Neutrophil (primary cell): ENCODE measurements at regions not wholly inside any gene's neighbourhood (a gene's known extent, or its start where the extent isn't known, plus 50 kb on each side); places are given as distances from the start of the nearest gene placed in this dataset.

Experiments used
- H3K27ac ChIP-seq: fragments of 200-600 bp; sonication (generic); 2 replicates; pipeline ENCODE4 v1.5.1; 2016; ENCODE audit warnings: mild to moderate bottlenecking, moderate library complexity
- H3K27me3 ChIP-seq: fragments of 200-600 bp; sonication (generic); 2 replicates; pipeline ENCODE4 v1.6.0; 2016; ENCODE audit warnings: mild to moderate bottlenecking
- H3K36me3 ChIP-seq: fragments of 200-600 bp; sonication (generic); 2 replicates; pipeline ENCODE4 v1.5.1; 2017
- H3K4me1 ChIP-seq, 2 experiments: fragments of 200-600 bp in 1 of 2; sonication (generic) in 1 of 2; 1 replicate in 1 of 2; 2 replicates in 1 of 2; pipeline versions ENCODE4 v1.5.1 to v1.6.1; 2013 to 2016; ENCODE audit warnings: low read depth in 1 of 2, low read length in 1 of 2, mild to moderate bottlenecking in 1 of 2, moderate library complexity in 1 of 2; ENCODE audit not compliant: control insufficient read depth in 1 of 2, insufficient read depth in 1 of 2
- H3K4me3 ChIP-seq, 2 experiments: fragments of 200-600 bp in 1 of 2; sonication (generic) in 1 of 2; 1 replicate in 1 of 2; 2 replicates in 1 of 2; pipeline ENCODE4 v1.5.1; 2013 to 2016; ENCODE audit warnings: low read depth in 1 of 2, low read length in 1 of 2, mild to moderate bottlenecking in 1 of 2, moderate library complexity in 1 of 2
- H3K9me3 ChIP-seq: fragments of 200-600 bp; sonication (generic); 2 replicates; pipeline ENCODE4 v1.5.1; 2016
- TF ChIP-seq, protein P1 (sequence below): fragments of 200-600 bp; sonication (generic); IDR thresholded peaks from 2 replicates; pipeline ENCODE4 v1.5.1; 2016; ENCODE audit warnings: antibody characterized with exemption

GRCh38 chr3:72311425-72311824 is 526.5 kb upstream of the PROK2 start:
- H3K27me3 ChIP-seq, result no peaks in the 10 kb centered on the region
- H3K36me3 ChIP-seq, result no peaks in the 10 kb centered on the region
- H3K4me3 ChIP-seq, result no peak overlapping the region
- no peaks in the 10 kb centered on the region for H3K9me3 ChIP-seq
- peaks cover 13 to 15% of the 10 kb centered on the region in 2 experiments for H3K4me1 ChIP-seq
- no peak overlapping the region for H3K27ac ChIP-seq
- TF ChIP-seq, protein P1, sequence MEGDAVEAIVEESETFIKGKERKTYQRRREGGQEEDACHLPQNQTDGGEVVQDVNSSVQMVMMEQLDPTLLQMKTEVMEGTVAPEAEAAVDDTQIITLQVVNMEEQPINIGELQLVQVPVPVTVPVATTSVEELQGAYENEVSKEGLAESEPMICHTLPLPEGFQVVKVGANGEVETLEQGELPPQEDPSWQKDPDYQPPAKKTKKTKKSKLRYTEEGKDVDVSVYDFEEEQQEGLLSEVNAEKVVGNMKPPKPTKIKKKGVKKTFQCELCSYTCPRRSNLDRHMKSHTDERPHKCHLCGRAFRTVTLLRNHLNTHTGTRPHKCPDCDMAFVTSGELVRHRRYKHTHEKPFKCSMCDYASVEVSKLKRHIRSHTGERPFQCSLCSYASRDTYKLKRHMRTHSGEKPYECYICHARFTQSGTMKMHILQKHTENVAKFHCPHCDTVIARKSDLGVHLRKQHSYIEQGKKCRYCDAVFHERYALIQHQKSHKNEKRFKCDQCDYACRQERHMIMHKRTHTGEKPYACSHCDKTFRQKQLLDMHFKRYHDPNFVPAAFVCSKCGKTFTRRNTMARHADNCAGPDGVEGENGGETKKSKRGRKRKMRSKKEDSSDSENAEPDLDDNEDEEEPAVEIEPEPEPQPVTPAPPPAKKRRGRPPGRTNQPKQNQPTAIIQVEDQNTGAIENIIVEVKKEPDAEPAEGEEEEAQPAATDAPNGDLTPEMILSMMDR, result no peak

DNA sequence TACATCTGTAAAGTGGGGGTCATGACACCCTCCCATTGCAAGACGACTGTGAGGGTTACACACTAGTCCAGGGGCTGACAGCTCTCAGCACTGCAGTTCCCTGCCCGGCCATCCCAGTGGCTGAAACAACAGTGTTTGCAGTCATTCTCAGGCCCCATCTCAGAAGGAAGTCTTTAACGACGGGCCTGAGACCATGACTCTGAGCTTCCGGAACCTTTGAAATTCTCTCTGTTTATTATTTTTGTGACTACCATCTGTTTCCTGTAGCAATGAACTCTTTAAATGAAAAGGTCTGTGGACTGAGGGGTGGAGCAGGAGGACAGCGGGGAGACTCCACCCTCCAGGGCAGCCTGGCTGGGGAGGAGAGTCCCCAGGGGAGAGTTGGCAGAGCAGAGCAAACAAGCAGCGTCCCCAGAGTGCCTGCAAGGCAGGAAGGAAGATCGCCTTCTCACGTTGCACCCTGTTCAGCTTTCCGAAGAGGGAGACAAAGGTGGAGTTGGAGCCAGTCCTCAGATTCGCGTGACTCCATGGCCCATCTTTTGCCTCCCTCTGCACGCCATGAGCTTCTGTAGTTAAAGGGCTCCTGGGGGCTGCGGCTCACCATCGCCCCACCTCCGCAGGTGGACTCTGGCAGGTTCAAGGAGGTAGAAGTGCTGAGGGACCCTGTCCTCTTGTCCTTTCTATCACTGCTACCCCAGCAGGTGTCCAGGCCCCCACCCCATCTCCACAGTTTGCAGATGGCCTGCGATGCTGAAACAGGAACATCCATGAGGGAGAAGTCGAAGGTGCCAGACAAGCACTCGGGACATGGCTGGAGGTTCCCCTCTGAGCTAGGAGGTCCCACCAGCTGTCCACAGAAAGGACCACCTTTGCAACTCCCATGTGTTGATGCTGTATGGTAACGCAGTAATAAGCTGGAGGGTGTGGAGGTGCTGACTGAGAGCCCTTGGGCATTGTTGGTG is 525.8 kb upstream of the PROK2 start:
- Histone ChIP-seq H3K4me3 (no peak overlapping the region), H3K36me3 (no peaks in the 10 kb centered on the region), H3K9me3 (no peaks in the 10 kb centered on the region), H3K27ac (peak overlapping the region; percentile 24), H3K4me1 (peaks cover 13 to 15% of the 10 kb centered on the region in 2 experiments), H3K27me3 (no peaks in the 10 kb centered on the region)
- TF ChIP-seq, protein P1, result no peak

DNA sequence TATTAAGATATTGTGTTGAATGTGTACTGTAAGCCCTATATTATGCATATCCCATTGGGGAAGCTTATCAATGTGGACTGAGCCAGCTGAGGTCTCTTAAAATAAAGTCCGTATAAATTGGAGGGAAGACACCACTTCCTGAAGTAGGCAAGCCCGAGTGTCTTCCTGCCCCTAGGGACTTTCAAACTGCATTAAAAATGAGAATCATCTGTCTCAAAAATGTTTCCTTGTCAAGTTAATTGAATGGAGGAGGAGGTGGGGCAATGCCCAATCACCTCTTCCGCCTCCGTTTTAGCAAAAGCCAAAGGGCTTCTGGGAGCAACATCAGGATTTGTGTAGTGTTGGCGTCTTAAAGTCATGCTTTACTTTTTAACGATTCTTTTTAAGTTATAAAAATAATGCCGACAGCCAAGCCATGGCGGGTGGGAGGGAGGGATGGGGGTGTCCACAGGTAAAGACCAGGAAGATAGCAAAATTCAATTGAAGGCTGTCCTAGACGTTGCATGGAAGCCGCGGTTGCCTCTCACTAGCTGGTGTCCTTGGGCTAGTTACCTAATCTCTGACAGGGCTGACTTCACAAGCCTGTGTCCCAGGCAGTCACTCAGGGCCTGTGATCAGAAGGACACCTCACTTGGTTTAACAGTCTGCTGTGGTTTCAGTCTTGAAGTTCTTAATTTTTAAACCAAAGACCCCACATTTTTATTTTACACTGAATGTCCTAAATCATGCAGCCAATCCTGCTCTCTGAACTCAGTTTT is 524.9 kb upstream of the PROK2 start:
- Histone ChIP-seq H3K9me3 (no peaks in the 10 kb centered on the region), H3K36me3 (no peaks in the 10 kb centered on the region), H3K27me3 (no peaks in the 10 kb centered on the region), H3K27ac (no peak overlapping the region), H3K4me3 (no peak overlapping the region), H3K4me1 (peaks cover 13 to 15% of the 10 kb centered on the region in 2 experiments)
- TF ChIP-seq, protein P1, result no peak

- Histone ChIP-seq H3K27me3 (no peaks in the 10 kb centered on the region), H3K9me3 (no peaks in the 10 kb centered on the region), H3K27ac (no peak overlapping the region), H3K4me3 (no peak overlapping the region), H3K4me1 (peaks cover 13 to 15% of the 10 kb centered on the region in 2 experiments), H3K36me3 (no peaks in the 10 kb centered on the region)
- TF ChIP-seq, protein P1, result no peak
Measured at GRCh38 chr3:72308641-72309040, 523.7 kb upstream of the PROK2 start.

DNA sequence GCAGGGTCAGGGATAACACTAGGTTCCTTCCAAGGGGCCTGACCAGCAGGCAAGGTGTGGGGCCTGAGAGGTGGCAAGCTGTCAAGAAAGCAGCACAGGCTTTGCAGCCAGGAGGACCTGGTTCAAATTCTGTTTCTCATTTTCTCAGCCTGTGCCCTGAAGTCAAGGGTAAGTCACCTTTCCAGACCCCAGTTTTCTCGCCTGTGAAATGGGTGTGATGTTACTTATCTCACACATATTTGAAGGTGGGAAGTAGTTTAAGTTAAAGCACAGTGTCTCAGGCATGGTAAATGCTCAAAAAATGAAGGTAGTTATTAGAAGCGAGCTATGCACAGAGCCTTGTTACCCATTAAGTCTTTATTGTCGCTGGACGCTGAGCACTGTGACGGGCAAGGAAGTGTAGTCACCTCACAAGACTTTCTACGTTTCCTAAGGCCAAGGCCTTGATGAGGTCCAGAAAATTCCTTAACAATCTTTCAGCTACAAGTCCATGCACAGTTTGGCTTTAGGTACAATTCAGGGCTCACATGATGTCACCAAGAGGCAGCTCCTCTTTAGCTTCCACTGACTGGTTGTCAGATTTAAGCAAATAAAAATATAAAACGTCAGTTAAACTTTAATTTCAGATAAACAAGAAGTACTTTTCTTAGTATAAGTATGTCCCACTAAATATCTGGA is 522.6 kb upstream of the PROK2 start:
- Histone ChIP-seq H3K4me1 (peaks cover 13 to 15% of the 10 kb centered on the region in 2 experiments), H3K27ac (no peak overlapping the region), H3K36me3 (no peaks in the 10 kb centered on the region), H3K9me3 (no peaks in the 10 kb centered on the region), H3K27me3 (no peaks in the 10 kb centered on the region), H3K4me3 (no peak overlapping the region)
- TF ChIP-seq, protein P1, result no peak
